ENCODE measurements at regions not wholly inside any gene's neighbourhood (a gene's known extent, or its start where the extent isn't known, plus 50 kb on each side); places are given as distances from the start of the nearest gene placed in this dataset.
"Not testable (repeated sequence)": the region's sequence is repeated elsewhere in the genome, so short reads cannot be mapped to it uniquely, and the experiment has no call there.

GRCh38 chr6:137804637-137805036 lies 62.4 kb upstream of the TNFAIP3 start:
- ATAC-seq (no peak), DNase-seq (no peak)

- DNase-seq, result no peak
- no peak for ATAC-seq
Observed at GRCh38 chr6:137805622-137806021, 61.4 kb upstream of the TNFAIP3 start.

- ATAC-seq (no peak), DNase-seq (no peak)
Observed at GRCh38 chr6:137806914-137807682, 60.0 kb upstream of the TNFAIP3 start.

DNA sequence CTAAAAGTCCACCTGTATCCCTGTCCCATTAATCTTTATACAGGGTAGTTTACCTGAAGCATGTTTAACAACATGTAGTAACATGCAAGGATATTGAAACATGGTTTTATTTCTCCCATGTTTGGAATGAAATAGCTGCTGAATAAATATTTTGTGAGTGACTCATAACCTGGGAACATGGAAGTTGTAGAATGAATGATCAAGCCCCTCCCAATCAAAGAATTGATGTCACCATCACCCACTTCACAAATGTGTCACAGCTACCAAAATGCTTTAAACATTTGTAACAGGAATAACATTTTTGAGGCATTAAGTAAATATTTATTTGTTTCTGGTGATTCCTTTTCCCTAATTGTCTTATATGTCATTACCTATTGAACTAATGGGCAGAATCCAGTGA lies 58.9 kb upstream of the TNFAIP3 start:
- no peak for ATAC-seq
- DNase-seq, result no peak

GRCh38 chr6:137808836-137809315 lies 58.2 kb upstream of the TNFAIP3 start:
- ATAC-seq (no peak), DNase-seq (no peak)

DNA sequence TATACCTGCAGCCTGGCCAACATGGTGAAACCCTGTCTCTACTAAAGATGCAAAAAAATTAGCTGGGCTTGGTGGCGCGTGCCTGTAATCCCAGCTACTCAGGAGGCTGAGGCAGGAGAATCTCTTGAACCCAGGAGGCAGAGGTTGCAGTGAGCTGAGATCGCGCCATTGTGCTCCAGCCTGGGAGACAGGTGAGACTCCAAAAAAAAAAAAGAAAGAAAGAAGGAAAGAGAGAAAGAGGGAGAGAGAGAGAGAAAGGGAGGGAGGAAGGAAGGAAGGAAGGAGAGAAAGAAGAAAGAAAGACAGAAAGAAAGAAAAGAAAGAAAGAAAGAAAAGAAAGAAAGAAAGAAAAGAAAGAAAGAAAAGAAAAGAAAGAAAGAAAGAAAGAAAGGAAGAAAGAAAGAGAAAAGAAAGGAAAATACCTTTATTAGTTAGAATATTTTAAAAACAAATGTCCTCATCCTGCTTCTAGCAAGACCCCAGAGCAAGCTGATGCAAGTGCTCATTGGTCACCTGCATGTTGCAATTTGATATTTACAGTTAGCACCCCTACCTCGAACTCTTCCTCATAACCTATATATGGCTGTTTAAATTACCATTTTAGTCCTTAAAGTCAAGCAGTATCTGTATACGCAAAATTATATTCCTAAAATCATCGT lies 57.0 kb upstream of the TNFAIP3 start:
- ATAC-seq, DNase-seq: not testable (repeated sequence)

- ATAC-seq (no peak), DNase-seq (no peak)
Observed at GRCh38 chr6:137810554-137811120, 56.4 kb upstream of the TNFAIP3 start.

DNA sequence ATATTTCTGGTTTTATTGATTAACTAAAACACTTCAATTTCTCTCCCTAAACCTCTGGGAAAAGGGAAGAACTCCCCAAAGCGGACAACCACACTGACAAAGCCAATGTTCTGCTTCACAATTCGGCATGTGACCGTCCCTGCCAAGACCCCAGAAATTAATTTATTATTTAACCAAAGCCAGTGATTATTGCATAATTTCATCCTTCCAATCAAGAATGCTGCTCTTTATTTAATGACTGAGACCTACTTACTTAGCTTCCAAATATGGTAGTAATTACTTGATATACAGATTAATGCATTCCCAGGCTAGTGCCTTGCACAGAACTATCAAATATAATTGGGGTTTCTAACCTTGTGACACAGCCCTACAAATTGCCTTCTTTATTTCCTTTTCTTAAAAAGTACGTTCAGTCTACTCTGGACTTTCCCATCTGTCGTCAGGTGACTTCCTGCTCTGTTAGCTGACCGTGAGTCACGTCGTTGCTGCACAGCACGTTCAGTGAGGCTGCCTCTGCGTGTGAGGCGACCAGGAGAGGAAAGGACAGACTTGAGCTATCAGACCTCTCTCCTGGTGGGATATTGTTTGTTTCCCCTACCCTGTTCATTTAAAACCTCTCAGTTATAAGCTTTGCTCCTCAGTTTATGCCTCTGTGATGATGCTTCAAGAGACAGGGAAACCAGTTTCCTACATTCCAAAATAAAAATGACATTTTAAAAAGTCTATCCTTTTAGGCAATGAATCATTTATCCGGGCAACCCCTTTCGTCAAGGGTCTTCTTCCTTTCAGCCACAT lies 55.7 kb upstream of the TNFAIP3 start:
- ATAC-seq (peak; percentile 92), DNase-seq (peak; percentile 81)

GRCh38 chr6:137811916-137812553 lies 55.0 kb upstream of the TNFAIP3 start:
- no peak for ATAC-seq

GRCh38 chr6:137813308-137813970 lies 53.6 kb upstream of the TNFAIP3 start:
- DNase-seq (no peak), ATAC-seq (no peak)

More at GRCh38 chr6:137811916-137812553, 55.0 kb upstream of the TNFAIP3 start:
- DNase-seq, result no peak

DNA sequence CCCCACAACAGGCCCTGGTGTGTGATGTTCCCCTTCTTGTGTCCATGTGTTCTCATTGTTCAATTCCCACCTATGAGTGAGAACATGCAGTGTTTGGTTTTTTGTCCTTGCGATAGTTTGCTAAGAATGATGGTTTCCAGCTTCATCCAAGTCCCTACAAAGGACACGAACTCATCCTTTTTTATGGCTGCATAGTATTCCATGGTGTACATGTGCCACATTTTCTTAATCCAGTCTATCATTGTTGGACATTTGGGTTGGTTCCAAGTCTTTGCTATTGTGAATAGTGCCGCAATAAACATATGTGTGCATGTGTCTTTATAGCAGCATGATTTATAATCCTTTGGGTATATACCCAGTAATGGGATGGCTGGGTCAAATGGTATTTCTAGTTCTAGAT lies 53.0 kb upstream of the TNFAIP3 start:
- ATAC-seq, DNase-seq: not testable (repeated sequence)

DNA sequence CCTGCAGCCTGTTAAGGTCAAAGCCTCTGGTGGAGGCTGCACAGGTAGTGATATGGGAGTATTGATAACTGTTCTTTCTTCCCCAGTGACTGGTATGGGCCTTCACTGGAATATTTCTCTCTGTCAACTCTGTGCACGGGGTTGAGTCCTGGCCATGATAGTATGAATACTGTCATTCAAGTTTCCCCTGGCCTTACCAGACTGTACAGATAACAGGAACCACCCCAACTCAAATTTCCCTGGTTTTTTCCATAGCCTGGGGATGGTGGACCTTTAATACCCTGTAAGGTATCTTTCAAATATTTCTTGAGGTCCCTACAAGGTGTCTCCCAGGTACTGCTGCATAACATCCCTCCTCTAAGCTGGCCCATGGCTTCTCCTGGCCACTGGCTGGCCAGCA lies 51.4 kb upstream of the TNFAIP3 start:
- ATAC-seq (peak; percentile 51), DNase-seq (no peak)

- peak; percentile 38 for ATAC-seq
- DNase-seq, result no peak
Observed at GRCh38 chr6:137816133-137816579, 50.9 kb upstream of the TNFAIP3 start.

DNA sequence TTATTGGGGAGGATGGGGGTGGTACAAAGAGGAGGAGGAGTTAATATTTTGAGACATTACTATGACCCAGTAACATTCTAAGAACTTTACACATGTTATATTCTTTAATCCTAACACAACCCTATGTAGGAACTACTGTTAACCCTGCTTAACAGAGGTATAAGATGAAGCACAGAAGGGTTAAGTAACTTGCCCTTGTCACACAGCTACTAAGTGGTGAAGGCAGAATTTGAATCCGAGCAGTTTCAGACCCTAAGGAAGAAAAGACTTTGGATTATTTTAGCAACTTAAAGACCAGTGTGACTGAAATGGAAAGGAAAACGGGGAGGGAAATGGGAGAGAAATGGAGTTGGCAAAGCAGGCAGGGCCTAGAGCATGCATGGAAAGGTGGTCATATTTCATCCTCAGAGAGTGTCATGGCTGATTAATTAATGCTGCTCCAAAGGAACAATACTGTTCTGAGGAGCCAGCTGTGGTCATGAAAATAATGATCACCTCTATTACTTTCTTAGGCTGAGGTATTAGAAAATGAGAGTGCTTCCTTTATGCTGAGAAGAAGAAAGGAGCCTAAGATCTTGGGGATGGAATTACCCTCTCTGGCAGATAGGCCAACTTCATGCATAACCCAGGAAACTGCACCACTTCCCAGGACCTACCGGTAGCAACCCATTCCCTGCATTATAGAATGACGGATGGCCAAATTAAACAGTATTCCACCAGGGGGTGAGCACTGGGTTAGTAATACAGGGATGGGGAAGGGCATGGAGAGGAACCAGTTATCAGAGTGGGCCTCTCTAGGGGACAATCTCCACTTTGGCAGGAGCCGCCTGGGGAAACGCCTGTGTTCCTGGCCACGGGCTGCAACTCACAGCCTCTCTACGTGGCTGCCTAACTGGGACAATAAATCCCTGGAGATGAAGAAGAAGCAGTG lies 50.1 kb upstream of the TNFAIP3 start:
- DNase-seq (no peak), ATAC-seq (no peak)

Measured in stimulated activated naive CD8-positive, alpha-beta T cell treated with anti-CD3 and anti-CD28 coated beads, Interleukin-15, Interleukin-2, amounts not matched to agents 100 U/mL and 50 U/mL, for 24 hours (primary cell).